ENCODE measurements at regions not wholly inside any gene's neighbourhood (a gene's known extent, or its start where the extent isn't known, plus 50 kb on each side); places are given as distances from the start of the nearest gene placed in this dataset.
"Not testable (repeated sequence)": the region's sequence is repeated elsewhere in the genome, so short reads cannot be mapped to it uniquely, and the experiment has no call there.

GRCh38 chr17:83012868-83013778 is 66.3 kb upstream of the METRNL start:
- Mint-ChIP-seq H3K27ac (no peak overlapping the region), H3K4me1 (ENCODE audit: low read depth) (no peaks in the 10 kb centered on the region), H3K9me3 (no peaks in the 10 kb centered on the region), H3K27me3 (no peaks in the 10 kb centered on the region), H3K4me3 (no peak overlapping the region), H3K36me3 (ENCODE audit: low read depth) (peaks cover 21% of the 10 kb centered on the region)
- DNase-seq: no peak

GRCh38 chr17:83013779-83014117 is 65.7 kb upstream of the METRNL start:
- Mint-ChIP-seq H3K4me1 (ENCODE audit: low read depth) (no peaks in the 10 kb centered on the region), H3K9me3 (no peaks in the 10 kb centered on the region), H3K27ac (no peak overlapping the region), H3K4me3 (no peak overlapping the region), H3K27me3 (no peaks in the 10 kb centered on the region), H3K36me3 (ENCODE audit: low read depth) (peaks cover 24% of the 10 kb centered on the region)
- no peak for DNase-seq

GRCh38 chr17:83014297-83014696 is 65.1 kb upstream of the METRNL start:
- Mint-ChIP-seq H3K27me3 (no peaks in the 10 kb centered on the region), H3K36me3 (ENCODE audit: low read depth) (peaks cover 25% of the 10 kb centered on the region), H3K27ac (no peak overlapping the region), H3K4me3 (no peak overlapping the region), H3K4me1 (ENCODE audit: low read depth) (no peaks in the 10 kb centered on the region), H3K9me3 (no peaks in the 10 kb centered on the region)
- DNase-seq: no peak

GRCh38 chr17:83014940-83015910 is 64.2 kb upstream of the METRNL start:
- no peaks in the 10 kb centered on the region for H3K4me1 Mint-ChIP-seq (ENCODE audit: low read depth)
- H3K27ac Mint-ChIP-seq: no peak overlapping the region
- no peaks in the 10 kb centered on the region for H3K9me3 Mint-ChIP-seq
- no peak for DNase-seq
- peaks cover 26% of the 10 kb centered on the region for H3K36me3 Mint-ChIP-seq (ENCODE audit: low read depth)
- no peak overlapping the region for H3K4me3 Mint-ChIP-seq
- no peaks in the 10 kb centered on the region for H3K27me3 Mint-ChIP-seq

- H3K4me3 Mint-ChIP-seq: no peak overlapping the region
- peaks cover 30% of the 10 kb centered on the region for H3K36me3 Mint-ChIP-seq (ENCODE audit: low read depth)
- peaks cover 3% of the 10 kb centered on the region for H3K4me1 Mint-ChIP-seq (ENCODE audit: low read depth)
- no peak for DNase-seq
- H3K27ac Mint-ChIP-seq: no peak overlapping the region
- H3K9me3 Mint-ChIP-seq: no peaks in the 10 kb centered on the region
- H3K27me3 Mint-ChIP-seq: no peaks in the 10 kb centered on the region
Observed at GRCh38 chr17:83018658-83019193, 60.7 kb upstream of the METRNL start.

- Mint-ChIP-seq H3K27ac (no peak overlapping the region), H3K27me3 (no peaks in the 10 kb centered on the region), H3K9me3 (no peaks in the 10 kb centered on the region), H3K4me3 (no peak overlapping the region), H3K36me3 (ENCODE audit: low read depth) (peaks cover 29% of the 10 kb centered on the region), H3K4me1 (ENCODE audit: low read depth) (peaks cover 8% of the 10 kb centered on the region)
- DNase-seq: no peak
Observed at GRCh38 chr17:83019376-83019775, 60.0 kb upstream of the METRNL start.

GRCh38 chr17:83024218-83024971 is 55.0 kb upstream of the METRNL start:
- no peak overlapping the region for H3K27ac Mint-ChIP-seq
- H3K36me3 Mint-ChIP-seq (ENCODE audit: low read depth): peaks cover 35% of the 10 kb centered on the region
- no peaks in the 10 kb centered on the region for H3K9me3 Mint-ChIP-seq
- no peaks in the 10 kb centered on the region for H3K27me3 Mint-ChIP-seq
- H3K4me1 Mint-ChIP-seq (ENCODE audit: low read depth): peaks cover 34% of the 10 kb centered on the region
- H3K4me3 Mint-ChIP-seq: no peak overlapping the region
- no peak for DNase-seq

- Mint-ChIP-seq H3K27ac (no peak overlapping the region), H3K36me3 (ENCODE audit: low read depth) (peaks cover 45% of the 10 kb centered on the region), H3K9me3 (no peaks in the 10 kb centered on the region), H3K27me3 (no peaks in the 10 kb centered on the region), H3K4me1 (ENCODE audit: low read depth) (peaks cover 34% of the 10 kb centered on the region), H3K4me3 (no peak overlapping the region)
- no peak for DNase-seq
Observed at GRCh38 chr17:83025636-83026280, 53.7 kb upstream of the METRNL start.

GRCh38 chr17:83026311-83026811 is 53.0 kb upstream of the METRNL start:
- Mint-ChIP-seq H3K4me3 (no peak overlapping the region), H3K9me3 (no peaks in the 10 kb centered on the region), H3K27ac (no peak overlapping the region), H3K27me3 (no peaks in the 10 kb centered on the region), H3K36me3 (ENCODE audit: low read depth) (peaks cover 47% of the 10 kb centered on the region), H3K4me1 (ENCODE audit: low read depth) (peaks cover 34% of the 10 kb centered on the region)
- no peak for DNase-seq

- not testable (repeated sequence) for H3K9me3 Mint-ChIP-seq, H3K4me3 Mint-ChIP-seq, H3K27me3 Mint-ChIP-seq, DNase-seq, H3K27ac Mint-ChIP-seq
- peaks cover 34% of the 10 kb centered on the region for H3K4me1 Mint-ChIP-seq (ENCODE audit: low read depth)
- H3K36me3 Mint-ChIP-seq (ENCODE audit: low read depth): peaks cover 53% of the 10 kb centered on the region
Observed at GRCh38 chr17:83026921-83027320, 52.5 kb upstream of the METRNL start.

GRCh38 chr17:83028851-83029250 is 50.6 kb upstream of the METRNL start:
- H3K4me3 Mint-ChIP-seq: no peak overlapping the region
- DNase-seq: no peak
- peaks cover 58% of the 10 kb centered on the region for H3K36me3 Mint-ChIP-seq (ENCODE audit: low read depth)
- no peak overlapping the region for H3K27ac Mint-ChIP-seq
- no peaks in the 10 kb centered on the region for H3K9me3 Mint-ChIP-seq
- no peaks in the 10 kb centered on the region for H3K27me3 Mint-ChIP-seq
- H3K4me1 Mint-ChIP-seq (ENCODE audit: low read depth): peaks cover 29% of the 10 kb centered on the region

GRCh38 chr17:83029571-83029970 is 49.8 kb upstream of the METRNL start:
- no peak overlapping the region for H3K4me3 Mint-ChIP-seq
- peaks cover 24% of the 10 kb centered on the region for H3K4me1 Mint-ChIP-seq (ENCODE audit: low read depth)
- H3K9me3 Mint-ChIP-seq: no peaks in the 10 kb centered on the region
- no peak overlapping the region for H3K27ac Mint-ChIP-seq
- peaks cover 58% of the 10 kb centered on the region for H3K36me3 Mint-ChIP-seq (ENCODE audit: low read depth)
- no peaks in the 10 kb centered on the region for H3K27me3 Mint-ChIP-seq
- DNase-seq: no peak
